RWPE2 (cell line): ENCODE measurements at regions not wholly inside any gene's neighbourhood (a gene's known extent, or its start where the extent isn't known, plus 50 kb on each side); places are given as distances from the start of the nearest gene placed in this dataset.

ENCODE experiments used
- ATAC-seq: fragments of 200-7000 bp; cut with Tn5 transposase; 3 replicates; pipeline ENCODE4 v1.9.1; 2021; ENCODE audit warnings: low read depth
- DNase-seq: peaks from one replicate; pipeline ENCODE4 v3.0.0-alpha.2; 2020; ENCODE audit warnings: low spot score
- H3K27ac ChIP-seq: fragments of 450-650 bp; 2 replicates; pipeline ENCODE4 v1.5.1; 2017; ENCODE audit warnings: mild to moderate bottlenecking; ENCODE audit not compliant: poor library complexity, severe bottlenecking
- H3K27me3 ChIP-seq: fragments of 250-450 bp; sonication (Bioruptor Pico); 2 replicates; pipeline ENCODE4 v1.5.1; 2021; ENCODE audit warnings: mild to moderate bottlenecking, moderate library complexity; ENCODE audit not compliant: insufficient read depth, poor library complexity, severe bottlenecking
- H3K36me3 ChIP-seq: fragments of 250-450 bp; sonication (Bioruptor Pico); 2 replicates; pipeline ENCODE4 v1.5.1; 2020; ENCODE audit warnings: low read depth, mild to moderate bottlenecking, moderate library complexity
- H3K4me1 ChIP-seq: fragments of 250-450 bp; sonication (Bioruptor Pico); 2 replicates; pipeline ENCODE4 v1.5.1; 2021; ENCODE audit warnings: mild to moderate bottlenecking, moderate library complexity; ENCODE audit not compliant: insufficient read depth, poor library complexity, severe bottlenecking
- H3K4me3 ChIP-seq: fragments of 250-450 bp; sonication (Bioruptor Pico); 2 replicates; pipeline ENCODE4 v1.5.1; 2021; ENCODE audit warnings: mild to moderate bottlenecking, moderate library complexity; ENCODE audit not compliant: severe bottlenecking
- H3K9me3 ChIP-seq: fragments of 250-450 bp; sonication (Bioruptor Pico); 2 replicates; pipeline ENCODE4 v1.5.1; 2021; ENCODE audit warnings: mild to moderate bottlenecking, moderate library complexity; ENCODE audit not compliant: severe bottlenecking
- TF ChIP-seq, protein P1 (sequence below): fragments of 450-650 bp; IDR thresholded peaks from one replicate; pipeline ENCODE4 v1.5.1; 2017; ENCODE audit warnings: mild to moderate bottlenecking, moderate library complexity; ENCODE audit not compliant: poor library complexity, severe bottlenecking

GRCh38 chr18:49669403-49669802 is 107.5 kb downstream of the LIPG start:
- H3K27ac ChIP-seq = no peak overlapping the region
- no peaks in the 10 kb centered on the region for H3K9me3 ChIP-seq
- TF ChIP-seq, protein P1, sequence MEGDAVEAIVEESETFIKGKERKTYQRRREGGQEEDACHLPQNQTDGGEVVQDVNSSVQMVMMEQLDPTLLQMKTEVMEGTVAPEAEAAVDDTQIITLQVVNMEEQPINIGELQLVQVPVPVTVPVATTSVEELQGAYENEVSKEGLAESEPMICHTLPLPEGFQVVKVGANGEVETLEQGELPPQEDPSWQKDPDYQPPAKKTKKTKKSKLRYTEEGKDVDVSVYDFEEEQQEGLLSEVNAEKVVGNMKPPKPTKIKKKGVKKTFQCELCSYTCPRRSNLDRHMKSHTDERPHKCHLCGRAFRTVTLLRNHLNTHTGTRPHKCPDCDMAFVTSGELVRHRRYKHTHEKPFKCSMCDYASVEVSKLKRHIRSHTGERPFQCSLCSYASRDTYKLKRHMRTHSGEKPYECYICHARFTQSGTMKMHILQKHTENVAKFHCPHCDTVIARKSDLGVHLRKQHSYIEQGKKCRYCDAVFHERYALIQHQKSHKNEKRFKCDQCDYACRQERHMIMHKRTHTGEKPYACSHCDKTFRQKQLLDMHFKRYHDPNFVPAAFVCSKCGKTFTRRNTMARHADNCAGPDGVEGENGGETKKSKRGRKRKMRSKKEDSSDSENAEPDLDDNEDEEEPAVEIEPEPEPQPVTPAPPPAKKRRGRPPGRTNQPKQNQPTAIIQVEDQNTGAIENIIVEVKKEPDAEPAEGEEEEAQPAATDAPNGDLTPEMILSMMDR = no peak
- H3K27me3 ChIP-seq = no peaks in the 10 kb centered on the region
- H3K4me3 ChIP-seq = no peak overlapping the region
- no peaks in the 10 kb centered on the region for H3K4me1 ChIP-seq
- ATAC-seq (peak; percentile 42; the same call in 1 of the 3 replicates), DNase-seq (no peak)
- no peaks in the 10 kb centered on the region for H3K36me3 ChIP-seq

DNA sequence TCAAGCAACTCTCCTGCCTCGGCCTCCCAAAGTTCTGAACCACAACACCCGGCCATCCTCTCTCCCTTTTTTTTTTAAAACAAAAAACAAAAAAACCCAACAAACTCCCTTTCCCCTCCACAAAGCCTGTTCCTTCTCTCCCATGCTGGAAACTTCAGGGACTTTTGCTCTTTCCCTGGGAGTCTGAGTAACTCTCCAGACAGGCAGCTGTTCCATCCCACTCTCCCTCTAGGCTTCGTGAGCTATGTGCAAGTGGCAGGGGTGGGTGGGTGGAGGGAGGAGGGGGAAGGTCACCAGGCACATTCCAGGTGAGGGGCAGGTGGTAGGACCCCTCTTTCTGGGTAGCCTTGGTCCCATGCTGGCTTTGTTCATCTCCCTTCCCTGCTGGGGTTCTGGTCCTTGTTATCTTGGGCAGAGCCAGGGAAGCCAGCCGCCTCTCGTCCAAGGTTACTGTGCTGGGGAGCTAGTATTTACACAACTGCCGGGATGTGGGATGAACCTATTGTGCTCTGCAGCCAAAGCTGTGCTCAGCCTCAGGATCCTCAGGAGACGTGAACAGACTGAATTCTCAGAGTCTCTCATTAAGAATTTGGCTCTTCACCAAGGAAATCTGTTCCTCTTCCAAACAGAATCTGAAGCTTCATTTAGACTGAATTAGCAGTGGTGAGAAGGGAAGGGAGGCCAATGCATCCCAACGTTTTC is 106.9 kb downstream of the LIPG start:
- H3K27ac ChIP-seq = no peak overlapping the region
- DNase-seq = no peak
- H3K4me3 ChIP-seq = no peak overlapping the region
- no peak for ATAC-seq
- TF ChIP-seq, protein P1 = no peak
- no peaks in the 10 kb centered on the region for H3K4me1 ChIP-seq
- H3K9me3 ChIP-seq = no peaks in the 10 kb centered on the region
- no peaks in the 10 kb centered on the region for H3K36me3 ChIP-seq
- no peaks in the 10 kb centered on the region for H3K27me3 ChIP-seq

DNA sequence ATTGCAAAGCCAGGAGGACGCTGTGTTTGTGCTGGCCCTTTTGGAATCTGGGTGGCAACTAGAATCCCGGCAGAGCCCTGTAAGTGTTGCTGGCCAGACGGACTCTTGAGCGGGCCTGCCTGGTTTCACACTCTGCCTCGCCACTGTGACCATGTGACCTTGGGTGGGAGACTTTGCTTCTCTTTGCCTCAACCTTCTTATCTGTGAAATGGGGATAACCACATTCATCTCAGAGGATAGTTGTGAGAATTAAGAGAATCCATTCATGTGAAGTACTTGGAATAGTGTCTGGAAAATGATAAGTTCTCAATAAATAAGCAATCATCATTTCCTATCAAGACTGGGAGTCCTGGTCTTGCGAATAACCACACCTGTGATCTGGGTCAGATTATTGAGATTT is 105.6 kb downstream of the LIPG start:
- Histone ChIP-seq H3K9me3 (no peaks in the 10 kb centered on the region), H3K27ac (no peak overlapping the region), H3K4me1 (no peaks in the 10 kb centered on the region), H3K27me3 (no peaks in the 10 kb centered on the region), H3K4me3 (no peak overlapping the region), H3K36me3 (no peaks in the 10 kb centered on the region)
- DNase-seq (no peak), ATAC-seq (no peak)
- TF ChIP-seq, protein P1 = no peak

DNA sequence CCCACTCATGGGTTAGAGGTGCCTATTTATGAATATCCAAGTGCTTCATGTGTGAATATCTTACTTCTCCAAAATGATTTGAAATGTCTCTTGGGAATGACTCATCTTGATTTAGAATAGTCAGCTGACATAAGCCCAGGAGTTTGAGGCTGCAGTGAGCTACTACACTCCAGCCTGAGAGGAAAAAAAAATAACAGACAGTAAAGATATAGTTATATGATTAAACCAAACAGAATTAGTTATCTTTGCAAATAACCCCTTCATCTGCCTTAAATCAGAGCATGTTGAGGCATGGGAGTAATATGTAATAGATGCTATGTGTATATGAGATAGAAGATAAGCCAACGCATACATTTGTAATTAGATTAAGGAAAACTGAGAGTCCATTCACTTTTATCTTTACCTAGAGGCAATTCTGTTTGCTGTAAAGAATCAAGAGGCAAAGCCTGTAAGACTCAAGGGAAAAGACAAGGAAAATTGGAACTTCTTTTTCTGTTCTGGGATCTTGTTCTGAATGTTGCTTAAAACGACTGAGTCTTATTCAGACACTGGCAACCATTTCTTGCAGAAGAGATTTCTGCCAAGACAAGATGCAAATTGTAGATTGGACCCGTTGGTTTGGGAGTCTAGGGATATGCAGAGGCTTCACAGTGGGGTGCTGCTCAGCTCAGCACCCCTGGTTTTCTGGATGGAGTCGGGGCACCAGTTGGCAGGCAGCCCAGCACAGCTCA is 104.4 kb downstream of the LIPG start:
- DNase-seq = no peak
- H3K36me3 ChIP-seq = no peaks in the 10 kb centered on the region
- TF ChIP-seq, protein P1 = no peak
- no peaks in the 10 kb centered on the region for H3K27me3 ChIP-seq
- no peak overlapping the region for H3K27ac ChIP-seq
- no peak for ATAC-seq
- H3K4me3 ChIP-seq = no peak overlapping the region
- H3K4me1 ChIP-seq = no peaks in the 10 kb centered on the region
- no peaks in the 10 kb centered on the region for H3K9me3 ChIP-seq
